HS-27A (cell line): ENCODE measurements at regions not wholly inside any gene's neighbourhood (a gene's known extent, or its start where the extent isn't known, plus 50 kb on each side); places are given as distances from the start of the nearest gene placed in this dataset.
"Not testable (repeated sequence)": the region's sequence is repeated elsewhere in the genome, so short reads cannot be mapped to it uniquely, and the experiment has no call there.

Source experiments
- DNase-seq: peaks from one replicate; pipeline ENCODE4 v3.0.0-alpha.2; 2012; ENCODE audit warnings: low read depth, missing footprints

DNA sequence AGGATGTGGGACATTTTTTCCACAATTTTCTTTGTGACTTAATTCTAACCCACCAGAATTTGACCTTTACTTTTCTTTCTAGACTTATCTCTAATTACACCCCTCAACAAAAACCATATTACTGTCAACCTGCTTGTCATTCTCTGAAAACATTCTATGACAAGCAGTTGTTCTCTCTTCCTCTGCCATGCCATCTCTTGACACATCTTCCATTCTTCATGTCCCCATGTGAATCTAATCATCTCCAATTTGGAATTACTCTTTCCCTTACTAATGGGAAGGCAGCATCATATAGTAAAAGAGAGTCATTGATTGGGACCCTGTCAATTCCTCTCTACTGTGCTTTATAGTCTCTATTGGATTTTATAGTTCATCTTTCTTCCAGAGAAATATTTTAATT lies 61.3 kb upstream of the P2RY1 start:
- no peak for DNase-seq

DNA sequence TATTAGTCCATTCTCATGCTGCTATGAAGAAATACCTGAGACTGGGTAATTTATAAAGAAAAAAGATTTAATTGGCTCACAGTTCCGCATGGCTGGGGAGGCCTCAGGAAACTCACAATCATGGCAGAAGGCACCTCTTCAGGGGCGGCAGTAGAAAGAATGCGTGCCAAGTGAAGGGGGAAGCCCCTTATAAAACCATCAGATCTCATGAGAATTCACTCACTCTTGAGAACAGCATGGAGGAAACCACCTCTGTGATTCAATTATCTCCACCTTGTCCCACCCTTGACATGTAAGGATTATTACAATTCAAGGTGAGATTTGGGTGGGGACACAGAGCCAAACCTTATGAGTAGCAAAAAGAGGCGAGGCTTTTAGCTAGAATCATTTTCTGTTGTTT lies 60.7 kb upstream of the P2RY1 start:
- not testable (repeated sequence) for DNase-seq

DNA sequence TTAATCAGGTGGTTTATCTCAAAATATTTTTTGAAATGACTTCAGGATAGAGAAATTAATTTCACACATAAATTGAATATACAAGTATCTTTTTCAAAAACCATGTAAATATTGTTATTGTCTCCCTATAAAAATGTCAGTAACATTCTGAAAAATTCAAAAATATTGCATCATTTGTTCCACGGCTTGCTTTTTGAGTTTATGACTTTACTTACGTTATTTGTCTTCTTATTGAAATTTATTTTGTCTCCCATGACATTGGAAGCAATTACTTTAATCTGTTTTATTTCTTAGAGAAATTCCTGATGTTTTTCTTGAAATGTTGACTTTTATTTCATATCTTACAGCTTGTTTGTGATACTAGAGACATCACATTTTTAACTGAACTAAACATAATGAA lies 56.9 kb upstream of the P2RY1 start:
- DNase-seq = no peak

DNA sequence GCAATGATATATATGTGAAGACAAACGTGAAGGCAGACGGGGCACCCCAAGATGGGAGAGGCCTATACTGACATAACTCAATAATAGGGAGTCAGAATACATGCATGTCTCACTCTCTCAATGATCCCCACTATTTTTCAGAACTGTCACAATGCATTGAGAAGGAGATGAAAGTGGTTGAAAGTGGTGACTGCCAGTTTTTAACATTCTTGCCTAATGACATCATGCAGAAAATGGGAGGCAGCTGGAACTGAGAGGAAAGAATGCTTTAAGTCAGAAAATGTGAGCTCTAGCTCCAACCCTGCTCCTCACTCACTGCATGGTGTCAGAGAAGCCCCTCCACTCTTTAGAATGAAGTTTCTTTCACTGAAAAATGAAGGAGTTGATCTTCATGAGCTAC lies 55.3 kb upstream of the P2RY1 start:
- DNase-seq = peak; percentile 17

DNA sequence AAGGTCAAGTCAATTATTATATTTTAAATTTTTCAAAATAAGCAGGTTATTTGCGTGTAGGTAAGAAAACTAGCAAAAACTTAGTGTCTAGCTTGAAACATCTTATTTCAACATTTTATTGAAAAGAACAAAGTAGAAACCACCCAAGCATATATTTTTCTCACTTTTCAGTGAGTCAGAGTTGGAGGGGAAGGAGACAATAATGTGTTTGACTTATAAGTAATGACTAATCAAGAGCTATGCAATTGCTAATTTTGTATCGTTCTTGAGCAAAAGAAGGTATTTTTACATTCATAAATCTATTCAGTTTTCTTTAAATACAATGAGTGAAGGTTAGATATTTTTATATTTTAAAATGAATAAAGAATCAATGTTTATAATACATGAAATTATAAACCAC lies 54.4 kb upstream of the P2RY1 start:
- no peak for DNase-seq

DNA sequence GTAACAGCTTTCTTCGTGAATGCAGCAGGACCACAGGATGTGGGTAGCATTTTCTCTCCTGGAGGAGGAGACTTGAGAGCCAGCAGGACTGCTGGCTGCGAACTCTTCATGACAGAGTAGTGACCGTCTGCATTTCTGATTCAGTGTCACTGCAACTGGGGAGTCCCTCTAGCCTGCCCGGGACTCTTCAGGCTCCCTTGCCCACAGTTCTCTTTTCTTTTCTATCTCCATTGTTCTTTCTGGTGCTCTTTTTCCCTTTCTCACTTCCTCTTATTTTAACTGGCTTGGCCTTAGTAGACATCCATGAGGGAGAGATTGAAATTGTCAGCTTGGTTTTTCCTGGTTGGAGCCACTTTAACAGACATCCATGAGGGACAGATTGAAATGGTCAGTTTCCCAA lies 49.9 kb upstream of the P2RY1 start:
- no peak for DNase-seq
